ENCODE measurements at regions not wholly inside any gene's neighbourhood (a gene's known extent, or its start where the extent isn't known, plus 50 kb on each side); places are given as distances from the start of the nearest gene placed in this dataset.
"Not testable (repeated sequence)": the region's sequence is repeated elsewhere in the genome, so short reads cannot be mapped to it uniquely, and the experiment has no call there.

DNA sequence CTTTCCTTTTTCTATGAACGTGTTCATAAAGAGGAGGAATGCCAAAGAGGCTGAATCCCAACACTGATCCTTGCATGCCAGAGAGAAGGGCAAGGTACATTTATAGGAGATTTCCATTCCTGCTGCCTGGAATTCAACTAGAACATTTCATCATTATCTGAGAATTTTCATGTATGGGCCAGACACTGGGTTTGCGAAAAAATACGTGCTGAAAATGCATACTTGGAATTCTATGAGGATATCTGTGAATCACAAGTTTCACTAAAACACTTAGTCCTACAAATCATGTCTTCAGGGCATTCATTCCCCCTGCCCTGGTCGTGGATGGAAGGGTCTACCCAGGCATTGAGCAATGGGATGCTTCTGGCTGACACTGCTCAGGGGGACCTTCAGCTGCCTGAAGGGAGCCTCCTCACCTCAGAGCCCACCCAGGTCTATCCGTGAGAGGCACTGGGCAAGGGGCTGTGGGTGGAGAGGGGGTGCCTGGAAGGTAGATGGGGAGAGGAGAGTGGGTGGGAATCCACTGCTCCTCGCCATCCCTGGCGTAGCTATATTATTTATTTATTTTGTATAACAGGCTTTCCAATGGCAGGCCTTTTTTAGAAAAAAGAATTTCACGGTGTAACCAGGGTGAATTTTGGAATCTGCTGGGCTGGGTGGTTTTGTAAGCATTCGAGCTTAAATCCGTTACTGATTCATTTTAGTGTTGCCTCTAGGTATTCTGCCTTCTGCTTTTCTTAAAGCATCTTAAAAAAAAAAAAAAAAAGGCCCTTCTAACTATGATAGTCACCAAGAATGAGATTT is 560.6 kb upstream of the ID2 start:
- H3K27ac ChIP-seq (ENCODE audit: insufficient read depth, low read length, poor library complexity, severe bottlenecking): no peak overlapping the region
- Mint-ChIP-seq H3K4me1 (no peaks in the 10 kb centered on the region), H3K9me3 (peaks cover 0 to 5% (median 0%) of the 10 kb centered on the region in 7 donors), H3K36me3 (no peaks in the 10 kb centered on the region), H3K4me3 (no peak overlapping the region), H3K27me3 (no peaks in the 10 kb centered on the region), H3K27ac (no peak overlapping the region)
- no peaks in the 10 kb centered on the region for H3K27me3 ChIP-seq (ENCODE audit: control insufficient read depth, insufficient read depth, low read length)
- no peak for ATAC-seq (ENCODE audit: low read depth in 2 of 2)
- no peak for DNase-seq
- no peaks in the 10 kb centered on the region for H3K4me1 ChIP-seq (ENCODE audit: control insufficient read depth, insufficient read depth, low read length, poor library complexity, severe bottlenecking)
- H3K4me3 ChIP-seq (ENCODE audit: low read depth, low read length): no peak overlapping the region
- no peaks in the 10 kb centered on the region for H3K9me3 ChIP-seq (ENCODE audit: control insufficient read depth in 2 of 2, low read length in 2 of 2)
- no peaks in the 10 kb centered on the region for H3K36me3 ChIP-seq (ENCODE audit: control insufficient read depth, insufficient read depth, low read length)

DNA sequence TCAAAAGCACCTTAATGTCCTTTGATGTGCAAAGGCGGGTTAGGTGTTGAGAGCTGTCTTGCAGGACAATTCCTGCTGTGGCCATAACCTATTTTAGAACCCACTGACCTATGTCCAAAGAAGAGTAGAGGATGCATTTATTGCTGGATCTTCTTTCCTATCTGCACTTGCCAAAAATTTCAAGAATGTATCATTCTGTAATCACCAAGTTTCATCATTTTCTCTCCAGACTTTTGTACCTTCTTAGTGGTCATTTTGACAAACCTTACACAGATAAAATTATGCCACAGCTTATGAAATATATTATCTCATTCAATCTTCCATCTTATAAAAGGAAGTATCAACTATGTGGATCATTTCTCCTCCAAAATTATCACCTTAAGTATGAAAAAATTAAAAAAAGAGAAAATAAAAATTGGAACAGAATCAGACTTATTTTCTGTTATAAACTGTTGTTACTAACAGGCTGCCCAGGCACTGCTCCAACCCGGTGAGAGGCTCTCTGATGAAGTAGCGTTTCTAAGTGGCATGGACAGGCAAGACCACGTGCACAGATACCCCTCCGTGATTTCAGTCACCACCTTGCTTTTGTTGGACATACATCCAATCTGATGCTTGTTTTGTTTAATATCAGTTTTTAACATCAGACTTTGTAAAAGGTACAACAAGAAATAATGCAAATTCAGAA is 559.9 kb upstream of the ID2 start:
- ATAC-seq (ENCODE audit: low read depth in 2 of 2) (no peak), DNase-seq (no peak)
- no peak overlapping the region for H3K27ac Mint-ChIP-seq
- H3K4me1 Mint-ChIP-seq: no peaks in the 10 kb centered on the region
- peaks cover 0 to 5% (median 0%) of the 10 kb centered on the region in 7 donors for H3K9me3 Mint-ChIP-seq
- H3K27me3 ChIP-seq (ENCODE audit: control insufficient read depth, insufficient read depth, low read length): no peaks in the 10 kb centered on the region
- H3K27me3 Mint-ChIP-seq: no peaks in the 10 kb centered on the region
- no peak overlapping the region for H3K4me3 ChIP-seq (ENCODE audit: low read depth, low read length)
- no peaks in the 10 kb centered on the region for H3K36me3 ChIP-seq (ENCODE audit: control insufficient read depth, insufficient read depth, low read length)
- no peak overlapping the region for H3K27ac ChIP-seq (ENCODE audit: insufficient read depth, low read length, poor library complexity, severe bottlenecking)
- no peaks in the 10 kb centered on the region for H3K36me3 Mint-ChIP-seq
- no peaks in the 10 kb centered on the region for H3K4me1 ChIP-seq (ENCODE audit: control insufficient read depth, insufficient read depth, low read length, poor library complexity, severe bottlenecking)
- H3K9me3 ChIP-seq (ENCODE audit: control insufficient read depth in 2 of 2, low read length in 2 of 2): no peaks in the 10 kb centered on the region
- no peak overlapping the region for H3K4me3 Mint-ChIP-seq

DNA sequence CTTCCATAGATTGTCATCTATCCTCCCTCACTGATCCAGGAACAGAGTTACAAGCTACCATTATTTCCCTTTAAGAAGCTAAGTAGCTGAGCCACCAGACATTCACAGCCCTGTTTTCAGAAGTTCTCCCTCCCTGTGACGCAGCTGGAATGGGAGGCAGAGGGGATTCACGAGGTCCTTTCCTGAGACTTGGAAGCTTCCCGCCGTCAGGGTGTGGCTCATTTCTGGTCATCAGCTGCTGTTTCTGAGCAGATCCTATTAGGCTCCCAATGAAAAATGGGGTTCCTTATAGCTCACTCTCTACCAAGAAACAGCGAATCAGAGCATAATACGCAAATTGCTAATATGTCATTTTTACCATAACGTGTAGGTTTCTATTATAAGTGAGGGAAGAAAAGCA is 559.3 kb upstream of the ID2 start:
- ATAC-seq (ENCODE audit: low read depth in 2 of 2): no peak
- H3K36me3 ChIP-seq (ENCODE audit: control insufficient read depth, insufficient read depth, low read length): no peaks in the 10 kb centered on the region
- no peak overlapping the region for H3K27ac ChIP-seq (ENCODE audit: insufficient read depth, low read length, poor library complexity, severe bottlenecking)
- H3K9me3 Mint-ChIP-seq: peaks cover 0 to 5% (median 0%) of the 10 kb centered on the region in 7 donors
- no peak for DNase-seq
- no peak overlapping the region for H3K4me3 Mint-ChIP-seq
- peak overlapping the region in 1 of 3 donors; percentile 17 for H3K27ac Mint-ChIP-seq
- no peaks in the 10 kb centered on the region for H3K4me1 ChIP-seq (ENCODE audit: control insufficient read depth, insufficient read depth, low read length, poor library complexity, severe bottlenecking)
- no peak overlapping the region for H3K4me3 ChIP-seq (ENCODE audit: low read depth, low read length)
- H3K9me3 ChIP-seq (ENCODE audit: control insufficient read depth in 2 of 2, low read length in 2 of 2): no peaks in the 10 kb centered on the region
- H3K27me3 Mint-ChIP-seq: no peaks in the 10 kb centered on the region
- H3K27me3 ChIP-seq (ENCODE audit: control insufficient read depth, insufficient read depth, low read length): no peaks in the 10 kb centered on the region
- no peaks in the 10 kb centered on the region for H3K4me1 Mint-ChIP-seq
- no peaks in the 10 kb centered on the region for H3K36me3 Mint-ChIP-seq

DNA sequence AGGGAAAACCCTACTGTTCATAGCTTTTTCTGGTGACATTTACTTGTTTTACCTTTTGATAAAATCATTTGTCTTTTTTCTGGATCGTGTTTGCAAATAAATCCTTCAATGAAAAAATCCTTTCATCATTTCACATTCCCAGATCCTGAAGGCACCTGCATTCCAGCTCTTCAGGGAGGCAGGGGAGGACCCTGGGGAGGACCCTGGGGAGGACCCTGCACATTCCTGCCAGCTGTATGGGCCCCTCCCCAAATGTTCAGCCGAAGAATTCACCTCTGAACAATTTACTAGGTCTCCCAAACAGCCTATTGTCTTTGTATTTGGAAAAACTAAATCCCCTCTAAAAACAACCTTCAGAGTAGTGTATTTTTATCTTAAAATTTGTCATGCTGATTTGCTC is 558.4 kb upstream of the ID2 start:
- Histone ChIP-seq H3K36me3 (ENCODE audit: control insufficient read depth, insufficient read depth, low read length) (no peaks in the 10 kb centered on the region), H3K4me3 (ENCODE audit: low read depth, low read length) (no peak overlapping the region), H3K4me1 (ENCODE audit: control insufficient read depth, insufficient read depth, low read length, poor library complexity, severe bottlenecking) (no peaks in the 10 kb centered on the region), H3K27me3 (ENCODE audit: control insufficient read depth, insufficient read depth, low read length) (no peaks in the 10 kb centered on the region), H3K27ac (ENCODE audit: insufficient read depth, low read length, poor library complexity, severe bottlenecking) (no peak overlapping the region), H3K9me3 (ENCODE audit: control insufficient read depth in 2 of 2, low read length in 2 of 2) (no peaks in the 10 kb centered on the region)
- Mint-ChIP-seq H3K27me3 (no peaks in the 10 kb centered on the region), H3K4me1 (no peaks in the 10 kb centered on the region), H3K4me3 (no peak overlapping the region), H3K9me3 (peaks cover 0 to 7% (median 0%) of the 10 kb centered on the region in 7 donors), H3K36me3 (no peaks in the 10 kb centered on the region), H3K27ac (no peak overlapping the region)
- ATAC-seq (ENCODE audit: low read depth in 2 of 2) (no peak), DNase-seq (no peak)

DNA sequence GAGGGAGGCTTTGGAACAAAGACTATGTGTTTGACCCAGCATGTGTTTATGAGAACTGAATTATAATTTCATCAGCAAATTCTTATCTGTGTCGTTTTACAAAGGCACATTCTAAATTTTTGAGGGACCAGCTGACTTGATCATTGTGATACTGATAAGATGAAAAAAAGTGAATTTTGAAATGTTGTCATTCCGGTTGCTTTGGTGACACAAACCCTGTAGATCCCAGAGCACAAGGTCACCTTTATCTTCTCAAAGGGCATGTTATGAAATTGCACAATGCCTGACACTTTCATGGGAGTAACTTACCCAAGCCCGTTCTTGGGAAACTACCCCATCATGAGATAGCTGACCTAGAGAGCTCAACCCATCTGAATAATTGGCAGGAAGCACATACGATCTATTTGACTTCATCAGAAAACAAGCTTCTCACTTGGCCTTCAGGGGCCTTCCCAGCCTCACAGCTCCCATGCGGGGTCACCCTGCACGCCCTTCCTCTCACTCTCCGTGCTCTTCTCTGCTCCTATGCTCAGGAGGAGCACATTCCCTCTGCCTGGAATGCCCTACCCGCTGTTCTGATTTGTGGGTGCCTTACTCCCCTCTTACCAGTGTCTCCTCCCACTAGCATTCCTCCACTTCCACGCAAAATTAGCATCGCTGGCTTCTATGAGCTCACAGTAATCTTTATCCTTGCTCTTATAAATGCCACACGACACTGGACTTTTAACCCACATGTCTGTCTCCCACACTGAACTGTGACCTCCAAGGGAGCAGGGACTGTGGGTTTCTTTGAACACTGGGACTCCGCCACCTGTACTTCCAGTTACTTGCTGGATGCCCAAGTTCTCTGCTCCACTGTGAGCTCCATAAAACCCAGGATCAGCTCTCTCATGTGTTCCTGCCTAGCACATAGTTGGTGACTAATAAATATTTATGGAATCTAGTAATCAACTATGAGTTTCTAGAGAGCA is 555.8 kb upstream of the ID2 start:
- ATAC-seq (ENCODE audit: low read depth in 2 of 2): no peak
- no peak overlapping the region for H3K4me3 Mint-ChIP-seq
- no peak overlapping the region for H3K27ac ChIP-seq (ENCODE audit: insufficient read depth, low read length, poor library complexity, severe bottlenecking)

DNA sequence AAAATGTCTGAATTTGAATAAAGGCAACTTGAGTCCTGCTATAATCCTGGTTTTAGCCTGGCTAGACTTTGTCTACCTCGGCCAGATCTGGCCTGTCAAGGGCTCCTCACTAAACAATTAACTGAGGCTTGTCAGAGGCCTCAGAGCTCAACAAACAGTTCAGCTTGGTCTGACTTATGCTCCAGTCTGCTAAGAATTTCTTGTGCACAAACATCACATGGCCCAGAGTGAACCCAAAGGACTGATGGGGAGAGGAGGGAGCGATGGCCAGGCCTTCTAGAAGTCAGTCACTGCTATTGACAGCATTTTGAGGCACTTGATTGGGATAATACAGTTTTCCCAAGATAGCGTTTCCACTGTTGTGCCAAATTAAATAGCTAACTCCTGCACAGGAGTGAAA is 555.1 kb upstream of the ID2 start:
- H3K4me3 ChIP-seq (ENCODE audit: low read depth, low read length): no peak overlapping the region
- H3K27ac ChIP-seq (ENCODE audit: insufficient read depth, low read length, poor library complexity, severe bottlenecking): no peak overlapping the region
- H3K36me3 Mint-ChIP-seq: no peaks in the 10 kb centered on the region
- no peaks in the 10 kb centered on the region for H3K9me3 ChIP-seq (ENCODE audit: control insufficient read depth in 2 of 2, low read length in 2 of 2)
- no peak for ATAC-seq (ENCODE audit: low read depth in 2 of 2)
- peaks cover 0 to 9% (median 0%) of the 10 kb centered on the region in 7 donors for H3K9me3 Mint-ChIP-seq
- no peaks in the 10 kb centered on the region for H3K4me1 Mint-ChIP-seq
- H3K36me3 ChIP-seq (ENCODE audit: control insufficient read depth, insufficient read depth, low read length): no peaks in the 10 kb centered on the region
- no peak for DNase-seq
- H3K27me3 ChIP-seq (ENCODE audit: control insufficient read depth, insufficient read depth, low read length): no peaks in the 10 kb centered on the region
- H3K27ac Mint-ChIP-seq: no peak overlapping the region
- no peaks in the 10 kb centered on the region for H3K27me3 Mint-ChIP-seq
- no peaks in the 10 kb centered on the region for H3K4me1 ChIP-seq (ENCODE audit: control insufficient read depth, insufficient read depth, low read length, poor library complexity, severe bottlenecking)
- no peak overlapping the region for H3K4me3 Mint-ChIP-seq

More for the DNA sequence above, 555.8 kb upstream of the ID2 start:
- no peak overlapping the region for H3K4me3 ChIP-seq (ENCODE audit: low read depth, low read length)
- H3K9me3 Mint-ChIP-seq: peaks cover 0 to 9% (median 0%) of the 10 kb centered on the region in 7 donors
- H3K4me1 ChIP-seq (ENCODE audit: control insufficient read depth, insufficient read depth, low read length, poor library complexity, severe bottlenecking): no peaks in the 10 kb centered on the region
- H3K27me3 Mint-ChIP-seq: no peaks in the 10 kb centered on the region
- no peaks in the 10 kb centered on the region for H3K4me1 Mint-ChIP-seq
- no peak overlapping the region for H3K27ac Mint-ChIP-seq
- H3K27me3 ChIP-seq (ENCODE audit: control insufficient read depth, insufficient read depth, low read length): no peaks in the 10 kb centered on the region
- H3K36me3 Mint-ChIP-seq: no peaks in the 10 kb centered on the region
- no peak for DNase-seq
- no peaks in the 10 kb centered on the region for H3K9me3 ChIP-seq (ENCODE audit: control insufficient read depth in 2 of 2, low read length in 2 of 2)
- H3K36me3 ChIP-seq (ENCODE audit: control insufficient read depth, insufficient read depth, low read length): no peaks in the 10 kb centered on the region

DNA sequence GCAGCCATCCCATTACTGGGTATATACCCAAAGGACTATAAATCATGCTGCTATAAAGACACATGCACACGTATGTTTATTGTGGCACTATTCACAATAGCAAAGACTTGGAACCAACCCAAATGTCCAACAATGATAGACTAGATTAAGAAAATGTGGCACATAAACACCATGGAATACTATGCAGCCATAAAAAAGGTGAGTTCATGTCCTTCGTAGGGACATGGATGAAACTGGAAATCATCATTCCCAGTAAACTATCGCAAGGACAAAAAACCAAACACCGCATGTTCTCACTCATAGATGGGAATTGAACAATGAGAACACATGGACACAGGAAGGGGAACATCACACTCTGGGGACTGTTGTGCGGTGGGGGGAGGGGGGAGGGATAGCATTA is 550.4 kb upstream of the ID2 start:
- H3K4me3 ChIP-seq (ENCODE audit: low read depth, low read length); H3K36me3 ChIP-seq (ENCODE audit: control insufficient read depth, insufficient read depth, low read length); H3K4me1 Mint-ChIP-seq; H3K4me3 Mint-ChIP-seq; H3K4me1 ChIP-seq (ENCODE audit: control insufficient read depth, insufficient read depth, low read length, poor library complexity, severe bottlenecking); H3K27ac Mint-ChIP-seq; H3K27ac ChIP-seq (ENCODE audit: insufficient read depth, low read length, poor library complexity, severe bottlenecking); ATAC-seq (ENCODE audit: low read depth in 2 of 2); H3K9me3 Mint-ChIP-seq; H3K27me3 Mint-ChIP-seq; H3K36me3 Mint-ChIP-seq; H3K9me3 ChIP-seq (ENCODE audit: control insufficient read depth in 2 of 2, low read length in 2 of 2); H3K27me3 ChIP-seq (ENCODE audit: control insufficient read depth, insufficient read depth, low read length); DNase-seq: not testable (repeated sequence)
